GM12878 (cell line): ENCODE measurements at regions not wholly inside any gene's neighbourhood (a gene's known extent, or its start where the extent isn't known, plus 50 kb on each side); places are given as distances from the start of the nearest gene placed in this dataset.

Source experiments
- ETV6 ChIP-seq, 2 experiments: fragments of 450-650 bp in 1 of 2; IDR thresholded peaks in 1 of 2; conservative IDR thresholded peaks in 1 of 2; 2 replicates each; pipeline ENCODE4 v1.6.1; 2014; ENCODE audit warnings: antibody characterized with exemption in 1 of 2, borderline replicate concordance in 1 of 2, low read depth in 1 of 2, mild to moderate bottlenecking in 1 of 2, moderate library complexity in 1 of 2
- JUND ChIP-seq: IDR thresholded peaks from 2 replicates; pipeline ENCODE4 v1.6.1; 2012; ENCODE audit warnings: low read depth, mild to moderate bottlenecking, low read length, improper control_type of control experiment, moderate library complexity
- MLLT1 ChIP-seq: fragments of 450-650 bp; IDR thresholded peaks from 2 replicates; pipeline ENCODE4 v1.6.1; 2016; ENCODE audit warnings: mild to moderate bottlenecking
- PAX5 ChIP-seq: IDR thresholded peaks from 2 replicates; pipeline ENCODE4 v1.6.1; 2011; ENCODE audit warnings: low read depth, low read length, borderline replicate concordance
- SREBF2 ChIP-seq: IDR thresholded peaks from 2 replicates; pipeline ENCODE4 v1.6.1; 2012; ENCODE audit warnings: mild to moderate bottlenecking, low read length
- ZNF687 ChIP-seq: fragments of 450-650 bp; IDR thresholded peaks from 2 replicates; pipeline ENCODE4 v1.6.1; 2017; ENCODE audit warnings: mild to moderate bottlenecking, moderate library complexity
- TF ChIP-seq, protein P1 (sequence below): IDR thresholded peaks from 2 replicates; pipeline ENCODE4 v1.6.1; 2011; ENCODE audit warnings: borderline replicate concordance, low read depth, mild to moderate bottlenecking, moderate library complexity, low read length; ENCODE audit not compliant: insufficient read depth, poor library complexity, severe bottlenecking

DNA sequence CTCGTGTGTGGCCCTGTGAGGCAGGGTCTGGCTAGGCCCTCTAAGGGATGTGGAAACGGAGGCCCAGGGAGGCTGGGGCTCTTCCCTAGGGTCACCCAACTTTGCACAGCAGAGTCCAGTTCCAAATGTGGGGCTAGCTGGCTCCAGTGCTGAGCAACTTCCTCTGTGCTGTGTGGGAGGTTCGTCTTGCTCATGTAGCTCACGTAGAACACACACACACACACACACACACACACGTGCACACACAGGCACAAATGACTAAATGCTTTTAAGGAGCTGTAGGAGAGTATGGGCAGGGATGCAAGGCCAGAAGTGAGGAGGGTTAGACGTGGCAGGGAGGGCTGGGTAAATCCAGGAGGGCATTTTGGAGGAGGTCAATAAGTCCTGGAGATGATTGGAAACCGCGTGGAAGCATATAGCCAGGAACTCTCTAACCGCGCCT, 213.8 kb downstream of the RPLP1 start (continued):
- 0 out of 2 replicates have a peak, but pooled peaks have one; percentile 10 for TF ChIP-seq PAX5
- TF ChIP-seq MLLT1 = 0 out of 2 replicates have a peak, but pooled peaks have one; percentile 44
- no peak for TF ChIP-seq SREBF2
- TF ChIP-seq, protein P1, sequence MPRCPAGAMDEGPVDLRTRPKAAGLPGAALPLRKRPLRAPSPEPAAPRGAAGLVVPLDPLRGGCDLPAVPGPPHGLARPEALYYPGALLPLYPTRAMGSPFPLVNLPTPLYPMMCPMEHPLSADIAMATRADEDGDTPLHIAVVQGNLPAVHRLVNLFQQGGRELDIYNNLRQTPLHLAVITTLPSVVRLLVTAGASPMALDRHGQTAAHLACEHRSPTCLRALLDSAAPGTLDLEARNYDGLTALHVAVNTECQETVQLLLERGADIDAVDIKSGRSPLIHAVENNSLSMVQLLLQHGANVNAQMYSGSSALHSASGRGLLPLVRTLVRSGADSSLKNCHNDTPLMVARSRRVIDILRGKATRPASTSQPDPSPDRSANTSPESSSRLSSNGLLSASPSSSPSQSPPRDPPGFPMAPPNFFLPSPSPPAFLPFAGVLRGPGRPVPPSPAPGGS = peak; percentile 77
- peak; percentile 27; the same call in 1 of the 2 replicates for TF ChIP-seq ZNF687
- no peak; a peak in 1 of 4 replicates for TF ChIP-seq ETV6 (conservative IDR thresholded peaks at IDR 0.05 in 1 of 2, IDR thresholded peaks at IDR 0.05 in 1 of 2; ENCODE audit: borderline replicate concordance in 1 of 2, low read depth in 1 of 2)
- 0 out of 2 replicates have a peak, but pooled peaks have one; percentile 31 for TF ChIP-seq JUND
